HG03457 (cell line): ENCODE measurements at regions not wholly inside any gene's neighbourhood (a gene's known extent, or its start where the extent isn't known, plus 50 kb on each side); places are given as distances from the start of the nearest gene placed in this dataset.

Source experiments
- ATAC-seq: cut with Tn5 transposase; IDR thresholded peaks from one replicate; pipeline ENCODE4 v1.9.1; 2021; ENCODE audit warnings: moderate number of reproducible peaks; ENCODE audit not compliant: unreplicated experiment

DNA sequence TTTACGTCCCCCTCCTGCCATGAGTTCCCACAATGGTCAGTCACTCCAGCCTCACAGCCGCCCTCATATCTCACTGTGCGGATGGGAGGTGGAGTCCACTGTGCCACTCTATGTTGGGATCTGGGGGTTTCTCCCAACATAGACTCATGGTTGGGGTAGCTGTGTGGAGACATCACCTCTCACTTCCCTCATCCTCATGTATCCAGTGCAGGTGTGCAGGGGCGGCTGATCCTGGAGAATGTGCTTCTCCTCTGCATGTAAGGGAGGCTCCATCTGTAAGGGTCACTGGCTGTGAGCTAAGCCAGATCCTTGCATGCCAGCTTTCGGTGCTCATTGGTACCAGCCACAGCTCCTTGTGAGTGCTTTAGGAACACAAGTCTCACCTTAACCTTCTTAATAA is 400.8 kb downstream of the CDH26 start:
- no peak for ATAC-seq

- no peak for ATAC-seq
Observed at GRCh38 chr20:60361761-60362395, 403.7 kb downstream of the CDH26 start.

- no peak for ATAC-seq
Observed at GRCh38 chr20:60362531-60362930, 404.3 kb downstream of the CDH26 start.

GRCh38 chr20:60363698-60364097 is 405.5 kb downstream of the CDH26 start:
- ATAC-seq, result no peak

GRCh38 chr20:60365064-60365666 is 406.9 kb downstream of the CDH26 start:
- ATAC-seq, result no peak

- ATAC-seq, result no peak
Observed at GRCh38 chr20:60365882-60366281, 407.7 kb downstream of the CDH26 start.

- no peak for ATAC-seq
Observed at GRCh38 chr20:60371384-60371783, 413.2 kb downstream of the CDH26 start.

DNA sequence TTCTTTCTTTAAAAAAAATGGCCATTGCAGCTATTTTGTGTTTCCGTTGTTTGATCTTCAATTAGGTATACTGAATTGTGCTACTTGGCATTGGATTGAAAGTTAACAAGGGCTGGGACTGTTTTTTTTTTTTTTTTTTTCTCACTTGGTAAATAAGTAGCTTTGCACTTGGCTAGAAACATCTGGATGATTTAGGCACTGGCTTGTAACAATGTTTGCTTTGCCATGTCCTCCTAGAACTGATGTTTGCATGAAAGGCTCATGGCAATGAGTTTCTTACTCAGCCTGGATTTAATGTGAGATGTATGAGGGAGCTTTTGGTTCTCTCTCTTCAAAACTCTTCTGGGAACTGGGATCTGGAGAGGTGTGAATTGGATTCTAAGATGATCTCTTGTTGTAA is 414.1 kb downstream of the CDH26 start:
- no peak for ATAC-seq

DNA sequence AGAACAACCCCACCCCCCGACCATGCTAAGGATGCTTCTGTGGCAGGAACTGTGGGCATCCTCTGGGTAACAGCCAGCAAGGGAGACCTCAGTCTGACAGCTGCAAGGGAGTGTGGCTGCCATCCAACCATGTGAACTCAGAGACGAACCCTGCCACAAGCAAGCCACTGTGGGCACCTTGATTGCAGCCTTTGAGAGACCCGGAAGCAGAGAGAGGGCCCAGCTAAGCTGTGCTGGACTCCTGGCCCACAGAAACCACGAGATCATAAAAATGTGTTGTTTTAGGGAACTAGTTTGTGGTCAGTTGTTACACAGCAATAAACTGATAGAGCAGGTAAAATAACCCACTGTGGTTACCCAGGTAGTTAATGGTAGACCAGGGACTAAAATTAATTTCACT is 414.6 kb downstream of the CDH26 start:
- ATAC-seq, result no peak

DNA sequence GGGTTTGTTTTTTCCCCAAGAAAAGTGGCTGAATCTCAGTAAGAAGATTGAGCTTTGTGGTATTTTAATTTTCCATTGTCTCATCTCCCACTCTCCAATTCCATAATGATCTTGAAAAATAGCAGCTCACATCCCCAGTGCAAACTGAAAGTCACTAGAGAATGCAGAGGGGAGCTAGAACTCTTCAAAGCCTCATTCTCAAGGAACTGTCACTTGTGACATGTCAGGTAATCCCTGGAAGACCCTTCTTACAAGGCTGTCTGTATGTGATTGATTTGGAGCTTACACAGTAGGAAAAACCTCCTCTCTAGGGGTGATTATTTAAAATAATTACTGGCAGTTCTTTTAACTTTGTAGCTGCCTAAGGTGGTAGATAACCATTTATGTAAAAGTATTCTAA is 420.4 kb downstream of the CDH26 start:
- ATAC-seq, result no peak

DNA sequence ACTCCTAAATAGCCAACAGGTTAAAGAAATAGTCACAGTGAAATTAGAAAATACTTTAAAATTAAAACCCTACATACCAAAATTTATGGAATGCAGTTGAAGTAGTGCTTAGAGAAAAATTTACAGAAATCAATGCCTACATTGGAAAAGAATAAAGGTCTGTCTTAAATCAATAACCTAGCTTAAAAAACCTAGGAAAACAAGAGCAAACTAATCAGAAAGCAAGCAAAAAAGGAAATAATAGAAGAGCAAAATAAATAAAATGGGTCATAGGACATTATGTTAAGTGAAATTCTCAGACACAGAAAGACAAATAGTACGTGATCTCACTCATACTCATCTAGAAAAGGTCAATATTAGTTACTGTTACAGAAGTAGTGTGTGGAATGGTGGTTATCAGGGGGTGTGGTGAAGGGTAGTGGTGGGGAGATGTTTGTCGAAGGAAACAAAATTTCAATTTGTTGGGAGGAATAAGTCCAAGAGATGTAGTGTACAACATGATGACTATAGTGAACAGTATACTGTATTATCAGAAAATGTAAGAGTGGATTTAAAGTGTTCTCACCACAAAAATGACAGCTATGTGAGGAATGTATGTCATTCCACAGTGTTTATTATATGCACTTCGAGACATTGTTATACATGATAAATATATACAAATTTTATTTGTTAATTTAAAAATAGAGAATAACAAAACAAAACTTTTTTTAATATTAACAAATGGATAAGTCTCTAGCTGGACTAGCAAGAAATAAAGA is 423.6 kb downstream of the CDH26 start:
- no peak for ATAC-seq

DNA sequence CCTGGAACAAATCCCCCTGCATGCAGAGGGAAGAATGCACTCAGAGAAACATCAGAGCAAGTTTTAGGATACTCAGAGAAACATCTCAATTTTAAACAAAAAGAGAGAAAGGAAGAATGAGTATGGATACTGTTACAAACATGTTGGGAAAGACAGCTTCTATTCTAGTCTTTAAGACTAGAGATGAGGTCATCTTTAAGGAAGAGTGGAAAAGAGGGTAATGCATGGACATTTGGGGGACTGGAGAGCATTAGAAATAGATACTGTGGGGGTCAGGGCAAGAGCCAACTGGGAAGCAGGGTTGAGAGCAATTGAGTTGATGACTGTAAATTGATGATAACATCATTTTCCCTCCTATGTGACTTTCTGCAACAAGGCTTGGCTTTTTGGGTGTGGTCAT is 431.2 kb downstream of the CDH26 start:
- ATAC-seq, result no peak

DNA sequence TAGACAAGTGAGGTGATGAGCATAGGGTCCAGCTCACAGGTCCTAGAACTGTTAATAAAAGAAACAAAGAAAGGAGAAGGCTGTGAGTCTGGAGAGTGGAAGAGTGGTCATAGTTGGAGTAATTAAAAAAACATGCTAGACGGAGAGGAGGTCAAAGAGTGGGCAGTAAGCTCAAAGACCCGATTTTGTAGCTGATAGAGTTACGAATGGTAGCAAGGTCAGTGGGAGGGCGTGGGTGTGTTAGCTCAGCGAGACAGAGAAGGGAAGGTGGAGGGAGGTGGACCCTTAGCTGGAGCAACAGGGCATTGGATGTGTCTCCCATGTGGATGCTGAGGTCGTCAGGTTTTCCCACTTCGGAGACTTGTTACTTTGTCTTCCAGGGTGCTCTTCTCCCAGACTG is 431.7 kb downstream of the CDH26 start:
- no peak for ATAC-seq

GRCh38 chr20:60395991-60396390 is 437.8 kb downstream of the CDH26 start:
- ATAC-seq, result no peak

GRCh38 chr20:60400567-60400966 is 442.3 kb downstream of the CDH26 start:
- ATAC-seq, result no peak

DNA sequence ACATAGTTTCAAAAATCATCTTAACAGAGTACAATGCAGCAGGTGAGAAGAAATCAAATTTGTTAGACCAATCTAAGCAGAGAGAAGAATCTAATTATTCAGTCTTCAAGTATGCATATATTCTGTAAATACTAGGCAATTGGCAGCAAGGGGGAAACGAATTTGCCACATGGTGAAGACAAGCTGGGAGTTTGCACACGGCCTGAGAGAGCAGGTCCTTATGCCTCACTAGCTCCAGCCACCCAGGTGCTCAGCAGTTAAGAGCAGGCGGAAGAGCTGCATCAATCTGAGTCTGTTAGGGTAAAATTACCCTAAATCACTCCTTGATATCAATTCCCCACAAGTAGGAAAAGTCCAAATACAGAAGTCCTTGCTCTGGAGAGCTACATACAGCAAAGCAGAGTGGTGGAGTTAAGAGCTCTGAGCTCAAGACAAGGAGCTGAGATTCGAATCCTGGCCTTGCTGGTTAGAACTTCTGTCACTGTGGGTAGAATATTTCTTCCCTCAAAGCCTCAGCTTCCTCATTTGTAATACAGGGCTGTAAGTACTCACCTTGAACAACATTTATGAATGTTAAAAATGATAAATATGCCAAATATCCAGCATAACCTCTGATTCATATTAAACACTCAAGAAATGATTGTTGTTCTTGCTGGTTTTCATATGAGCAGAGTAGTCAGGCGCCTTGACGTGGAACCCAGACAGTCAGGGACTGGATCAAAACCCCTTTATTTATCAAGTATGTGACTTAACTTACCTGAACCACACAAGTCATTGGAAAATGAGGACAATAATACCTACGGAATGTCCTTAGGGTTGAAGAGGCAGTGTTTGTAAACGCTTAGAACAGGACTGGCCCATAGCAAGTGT is 444.2 kb downstream of the CDH26 start:
- no peak for ATAC-seq

GRCh38 chr20:60403105-60403741 is 445.0 kb downstream of the CDH26 start:
- ATAC-seq, result no peak

GRCh38 chr20:60407011-60407771 is 449.0 kb downstream of the CDH26 start:
- ATAC-seq, result no peak

- ATAC-seq, result no peak
Observed at GRCh38 chr20:60407938-60408337, 449.7 kb downstream of the CDH26 start.

- no peak for ATAC-seq
Observed at GRCh38 chr20:60408435-60408834, 450.2 kb downstream of the CDH26 start.
